HL-60 (cell line): ENCODE measurements at regions not wholly inside any gene's neighbourhood (a gene's known extent, or its start where the extent isn't known, plus 50 kb on each side); places are given as distances from the start of the nearest gene placed in this dataset.

ENCODE experiments used
- POLR2AphosphoS5 ChIP-seq: IDR thresholded peaks from 2 replicates; pipeline ENCODE4 v1.6.1; 2012; ENCODE audit warnings: low read depth
- TF ChIP-seq, protein P1 (sequence below): IDR thresholded peaks from one replicate; pipeline ENCODE4 v1.5.1; 2011; ENCODE audit warnings: low read length, control low read depth, inconsistent platforms; ENCODE audit not compliant: insufficient read depth
- TF ChIP-seq, protein P2 (sequence below): IDR thresholded peaks from 2 replicates; pipeline ENCODE4 v1.6.1; 2012; ENCODE audit warnings: low read depth; ENCODE audit not compliant: insufficient replicate concordance

DNA sequence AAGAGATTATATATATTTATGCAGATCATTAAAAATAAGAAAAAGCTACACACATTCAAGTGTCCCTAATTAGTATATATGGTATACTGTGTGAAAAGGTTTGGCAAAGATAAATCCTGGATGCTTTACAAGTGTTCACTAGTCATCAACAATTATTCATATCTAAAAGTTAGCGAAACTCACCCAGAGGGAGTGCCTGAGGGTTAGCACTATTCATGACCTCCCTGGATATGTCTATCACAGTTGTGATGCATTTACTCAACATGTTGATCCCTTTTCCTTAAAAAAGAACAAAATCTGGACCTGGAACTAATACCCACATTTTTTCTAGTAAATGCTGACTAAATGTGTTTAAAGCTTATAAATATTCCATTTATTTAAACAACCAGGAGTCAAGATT is 273.0 kb upstream of the SMC2 start:
- TF ChIP-seq, protein P1, sequence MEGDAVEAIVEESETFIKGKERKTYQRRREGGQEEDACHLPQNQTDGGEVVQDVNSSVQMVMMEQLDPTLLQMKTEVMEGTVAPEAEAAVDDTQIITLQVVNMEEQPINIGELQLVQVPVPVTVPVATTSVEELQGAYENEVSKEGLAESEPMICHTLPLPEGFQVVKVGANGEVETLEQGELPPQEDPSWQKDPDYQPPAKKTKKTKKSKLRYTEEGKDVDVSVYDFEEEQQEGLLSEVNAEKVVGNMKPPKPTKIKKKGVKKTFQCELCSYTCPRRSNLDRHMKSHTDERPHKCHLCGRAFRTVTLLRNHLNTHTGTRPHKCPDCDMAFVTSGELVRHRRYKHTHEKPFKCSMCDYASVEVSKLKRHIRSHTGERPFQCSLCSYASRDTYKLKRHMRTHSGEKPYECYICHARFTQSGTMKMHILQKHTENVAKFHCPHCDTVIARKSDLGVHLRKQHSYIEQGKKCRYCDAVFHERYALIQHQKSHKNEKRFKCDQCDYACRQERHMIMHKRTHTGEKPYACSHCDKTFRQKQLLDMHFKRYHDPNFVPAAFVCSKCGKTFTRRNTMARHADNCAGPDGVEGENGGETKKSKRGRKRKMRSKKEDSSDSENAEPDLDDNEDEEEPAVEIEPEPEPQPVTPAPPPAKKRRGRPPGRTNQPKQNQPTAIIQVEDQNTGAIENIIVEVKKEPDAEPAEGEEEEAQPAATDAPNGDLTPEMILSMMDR: no peak
- no peak for TF ChIP-seq POLR2AphosphoS5
- TF ChIP-seq, protein P2, sequence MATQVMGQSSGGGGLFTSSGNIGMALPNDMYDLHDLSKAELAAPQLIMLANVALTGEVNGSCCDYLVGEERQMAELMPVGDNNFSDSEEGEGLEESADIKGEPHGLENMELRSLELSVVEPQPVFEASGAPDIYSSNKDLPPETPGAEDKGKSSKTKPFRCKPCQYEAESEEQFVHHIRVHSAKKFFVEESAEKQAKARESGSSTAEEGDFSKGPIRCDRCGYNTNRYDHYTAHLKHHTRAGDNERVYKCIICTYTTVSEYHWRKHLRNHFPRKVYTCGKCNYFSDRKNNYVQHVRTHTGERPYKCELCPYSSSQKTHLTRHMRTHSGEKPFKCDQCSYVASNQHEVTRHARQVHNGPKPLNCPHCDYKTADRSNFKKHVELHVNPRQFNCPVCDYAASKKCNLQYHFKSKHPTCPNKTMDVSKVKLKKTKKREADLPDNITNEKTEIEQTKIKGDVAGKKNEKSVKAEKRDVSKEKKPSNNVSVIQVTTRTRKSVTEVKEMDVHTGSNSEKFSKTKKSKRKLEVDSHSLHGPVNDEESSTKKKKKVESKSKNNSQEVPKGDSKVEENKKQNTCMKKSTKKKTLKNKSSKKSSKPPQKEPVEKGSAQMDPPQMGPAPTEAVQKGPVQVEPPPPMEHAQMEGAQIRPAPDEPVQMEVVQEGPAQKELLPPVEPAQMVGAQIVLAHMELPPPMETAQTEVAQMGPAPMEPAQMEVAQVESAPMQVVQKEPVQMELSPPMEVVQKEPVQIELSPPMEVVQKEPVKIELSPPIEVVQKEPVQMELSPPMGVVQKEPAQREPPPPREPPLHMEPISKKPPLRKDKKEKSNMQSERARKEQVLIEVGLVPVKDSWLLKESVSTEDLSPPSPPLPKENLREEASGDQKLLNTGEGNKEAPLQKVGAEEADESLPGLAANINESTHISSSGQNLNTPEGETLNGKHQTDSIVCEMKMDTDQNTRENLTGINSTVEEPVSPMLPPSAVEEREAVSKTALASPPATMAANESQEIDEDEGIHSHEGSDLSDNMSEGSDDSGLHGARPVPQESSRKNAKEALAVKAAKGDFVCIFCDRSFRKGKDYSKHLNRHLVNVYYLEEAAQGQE: no peak
